ENCODE measurements at regions not wholly inside any gene's neighbourhood (a gene's known extent, or its start where the extent isn't known, plus 50 kb on each side); places are given as distances from the start of the nearest gene placed in this dataset.

- TF ChIP-seq CREB3L1 (IDR thresholded peaks at IDR 0.05; ENCODE audit: borderline replicate concordance, low read depth) (no peak), ZNF239 (CRISPR knock-in tag; IDR thresholded peaks at IDR 0.05) (no peak), ZZZ3 (IDR thresholded peaks at IDR 0.05) (no peak)
Measured at GRCh38 chr2:239787538-239788050, 237.5 kb downstream of the NDUFA10 start (continued).

- in situ Hi-C loops (cut with MboI), result no loop called here
Measured at GRCh38 chr2:239786791-239787190, 238.4 kb downstream of the NDUFA10 start.

More at GRCh38 chr2:239786791-239787190, 238.4 kb downstream of the NDUFA10 start:
- Histone ChIP-seq H3K27me3 (ENCODE audit: control insufficient read depth in 2 of 2, insufficient read depth in 2 of 2, low read length in 2 of 2) (peaks cover 0 to 11% of the 10 kb centered on the region in 2 experiments; a peak in 2 of 5 replicates), H3K36me3 (ENCODE audit: control insufficient read depth, insufficient read depth, low read length) (no peaks in the 10 kb centered on the region), H3K9ac (ENCODE audit: insufficient read depth in 1 of 2, low read depth in 2 of 2, low read length in 2 of 2) (no peak overlapping the region), H3K27ac (ENCODE audit: extremely low read depth, low read depth, low read length) (no peak overlapping the region), H2AFZ (ENCODE audit: low read depth, low read length) (no peak overlapping the region), H3K4me1 (replicated peaks in 1 of 2; ENCODE audit: control insufficient read depth in 2 of 2, insufficient read depth in 2 of 2, low read length in 2 of 2) (no peaks in the 10 kb centered on the region), H3K4me2 (ENCODE audit: insufficient read depth, low read length) (no peak overlapping the region), H3K9me1 (ENCODE audit: control insufficient read depth, insufficient read depth, low read length) (no peaks in the 10 kb centered on the region), H4K20me1 (replicated peaks; ENCODE audit: control insufficient read depth, insufficient read depth, low read length) (no peaks in the 10 kb centered on the region), H3K79me2 (ENCODE audit: control insufficient read depth, insufficient read depth, low read length) (no peaks in the 10 kb centered on the region), H3K9me3 (replicated peaks; ENCODE audit: control insufficient read depth, insufficient read depth, low read depth, low read length) (no peaks in the 10 kb centered on the region), H3K4me3 (no peak overlapping the region)
- WGBS (ENCODE audit: insufficient coverage, low coverage, missing lambda C conversion rate), result 0% methylated on average over 2 of the region's 2 CpGs
- TF ChIP-seq TFAP4 (CRISPR knock-in tag; IDR thresholded peaks at IDR 0.05; ENCODE audit: borderline replicate concordance) (no peak), CEBPZ (IDR thresholded peaks at IDR 0.05; ENCODE audit: borderline replicate concordance, low read depth, low read length) (no peak), ZNF785 (CRISPR knock-in tag; IDR thresholded peaks at IDR 0.05) (no peak), THRB (CRISPR knock-in tag; conservative IDR thresholded peaks at IDR 0.05) (no peak), MCM3 (IDR thresholded peaks at IDR 0.05) (no peak)
- FAIRE-seq (no peak), ATAC-seq (no peak), DNase-seq (ENCODE audit: extremely low read depth in 1 of 4, low spot score in 3 of 4) (no peak)
- ChIA-PET POLR2A (no interaction called here), CTCF (ENCODE audit: low intra/inter-chr PET ratio) (no interaction called here)
- intact Hi-C loops (cut with micrococcal nuclease), result no loop called here
- no TSS peak for BruUV-seq (replicated peaks)
